Colonic mucosa (tissue), 4 donors: ENCODE measurements at regions not wholly inside any gene's neighbourhood (a gene's known extent, or its start where the extent isn't known, plus 50 kb on each side); places are given as distances from the start of the nearest gene placed in this dataset.

Experiments
- DNase-seq: peaks from one replicate; pipeline ENCODE4 v3.0.0-alpha.2; 2020
- H3K27ac ChIP-seq: fragments of 200-600 bp; one replicate; pipeline ENCODE4 v1.8.0; 2021
- H3K27me3 ChIP-seq: fragments of 200-600 bp; one replicate; pipeline ENCODE4 v1.8.0; 2021
- H3K36me3 ChIP-seq: fragments of 200-600 bp; one replicate; pipeline ENCODE4 v1.8.0; 2021
- H3K4me1 ChIP-seq: fragments of 200-600 bp; one replicate; pipeline ENCODE4 v1.8.0; 2021; ENCODE audit warnings: mild to moderate bottlenecking
- H3K4me3 ChIP-seq: fragments of 200-600 bp; one replicate; pipeline ENCODE4 v1.8.0; 2021
- H3K9ac ChIP-seq, 2 donors: one replicate each; pipeline ENCODE4 v1.7.0; 2013; ENCODE audit warnings: control low read depth in 2 of 2, low read depth in 2 of 2, low read length in 2 of 2
- H3K9me3 ChIP-seq: fragments of 200-600 bp; one replicate; pipeline ENCODE4 v1.8.0; 2021
- intact Hi-C: fragments of 100-400 bp; cut with DNase I; formaldehyde crosslinking; loops from one replicate; pipeline ENCODE4 v1.14.1; 2022
- TF ChIP-seq, protein P1 (sequence below): fragments of 200-600 bp; IDR thresholded peaks from one replicate; pipeline ENCODE4 v1.8.0; 2022; ENCODE audit warnings: antibody characterized with exemption, mild to moderate bottlenecking
- donor health status: healthy.
- donor health status: DM: no; HTN: no; CAD: no.
- donor health status: DM: no; HTN: no; CAD: no.

DNA sequence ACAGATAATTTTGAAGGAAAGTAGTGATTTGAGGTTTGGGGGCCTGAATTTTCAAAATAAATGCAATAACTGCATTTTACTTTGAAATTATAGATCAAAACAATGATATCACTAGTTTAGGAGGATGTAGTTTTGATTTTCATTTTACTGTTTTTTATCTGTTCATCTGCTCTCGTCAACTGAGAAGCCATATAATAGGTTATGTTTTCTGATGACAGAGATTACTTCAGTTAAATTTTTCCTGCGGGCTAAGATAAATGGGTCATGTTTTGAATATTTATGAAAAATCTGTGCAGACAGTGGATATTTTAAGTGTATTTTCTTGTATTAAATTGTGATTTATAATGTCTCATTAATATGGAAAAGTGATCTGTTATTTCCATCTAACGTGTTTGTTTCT is 573.4 kb downstream of the CPS1 start:
- TF ChIP-seq, protein P1, sequence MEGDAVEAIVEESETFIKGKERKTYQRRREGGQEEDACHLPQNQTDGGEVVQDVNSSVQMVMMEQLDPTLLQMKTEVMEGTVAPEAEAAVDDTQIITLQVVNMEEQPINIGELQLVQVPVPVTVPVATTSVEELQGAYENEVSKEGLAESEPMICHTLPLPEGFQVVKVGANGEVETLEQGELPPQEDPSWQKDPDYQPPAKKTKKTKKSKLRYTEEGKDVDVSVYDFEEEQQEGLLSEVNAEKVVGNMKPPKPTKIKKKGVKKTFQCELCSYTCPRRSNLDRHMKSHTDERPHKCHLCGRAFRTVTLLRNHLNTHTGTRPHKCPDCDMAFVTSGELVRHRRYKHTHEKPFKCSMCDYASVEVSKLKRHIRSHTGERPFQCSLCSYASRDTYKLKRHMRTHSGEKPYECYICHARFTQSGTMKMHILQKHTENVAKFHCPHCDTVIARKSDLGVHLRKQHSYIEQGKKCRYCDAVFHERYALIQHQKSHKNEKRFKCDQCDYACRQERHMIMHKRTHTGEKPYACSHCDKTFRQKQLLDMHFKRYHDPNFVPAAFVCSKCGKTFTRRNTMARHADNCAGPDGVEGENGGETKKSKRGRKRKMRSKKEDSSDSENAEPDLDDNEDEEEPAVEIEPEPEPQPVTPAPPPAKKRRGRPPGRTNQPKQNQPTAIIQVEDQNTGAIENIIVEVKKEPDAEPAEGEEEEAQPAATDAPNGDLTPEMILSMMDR, result no peak
- no peaks in the 10 kb centered on the region for H3K27me3 ChIP-seq
- intact Hi-C loops, result no loop called here

DNA sequence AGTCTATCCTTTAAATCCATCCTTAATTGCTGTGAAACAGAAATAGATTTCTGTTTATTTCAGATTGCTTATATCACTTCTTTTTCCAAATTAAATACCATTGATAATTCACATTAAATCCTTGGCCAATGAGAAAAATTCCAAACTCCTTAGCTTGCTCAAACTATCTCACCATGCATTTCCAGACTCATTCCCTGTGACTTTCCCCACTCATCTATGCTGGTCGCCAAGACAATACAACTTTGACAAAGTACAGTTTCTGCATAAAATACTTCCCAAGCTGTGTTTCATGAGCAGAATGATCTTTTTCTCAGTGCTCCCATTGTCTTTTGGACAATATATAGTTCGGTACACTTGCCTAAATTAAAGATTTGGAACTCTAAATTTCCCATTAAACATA is 575.6 kb downstream of the CPS1 start:
- DNase-seq, result no peak
- no peaks in the 10 kb centered on the region for H3K4me1 ChIP-seq
- H3K4me3 ChIP-seq, result no peak overlapping the region
- H3K9ac ChIP-seq, result no peak overlapping the region
- H3K27ac ChIP-seq, result no peak overlapping the region
- no peaks in the 10 kb centered on the region for H3K36me3 ChIP-seq
- intact Hi-C loops, result no loop called here
- no peaks in the 10 kb centered on the region for H3K9me3 ChIP-seq
- H3K27me3 ChIP-seq, result no peaks in the 10 kb centered on the region
- TF ChIP-seq, protein P1, result no peak

More for the DNA sequence above, 573.4 kb downstream of the CPS1 start:
- Histone ChIP-seq H3K4me3 (no peak overlapping the region), H3K4me1 (no peaks in the 10 kb centered on the region), H3K9ac (no peak overlapping the region), H3K9me3 (no peaks in the 10 kb centered on the region), H3K27ac (no peak overlapping the region), H3K36me3 (no peaks in the 10 kb centered on the region)
- DNase-seq, result no peak

DNA sequence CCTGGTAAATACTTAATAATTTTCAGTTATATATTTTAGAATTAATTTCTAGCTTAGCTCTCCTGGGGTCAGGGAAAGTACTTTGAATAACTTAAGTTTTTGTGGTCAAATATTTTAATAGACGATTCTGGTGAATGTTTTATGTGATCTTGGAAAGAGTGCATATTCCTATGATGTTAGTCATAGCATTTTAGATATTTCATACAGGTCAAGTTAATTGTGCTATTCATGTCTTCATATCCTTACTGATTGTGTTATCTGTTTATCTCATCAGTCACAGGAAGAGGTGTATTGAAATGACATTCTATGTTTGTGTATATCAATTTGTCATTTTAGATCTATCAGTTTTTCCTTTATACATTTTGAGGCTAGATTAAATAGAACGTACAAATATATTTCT is 576.2 kb downstream of the CPS1 start:
- intact Hi-C loops, result no loop called here
- H3K4me1 ChIP-seq, result no peaks in the 10 kb centered on the region
- H3K27ac ChIP-seq, result no peak overlapping the region
- H3K4me3 ChIP-seq, result no peak overlapping the region
- H3K9me3 ChIP-seq, result no peaks in the 10 kb centered on the region
- no peaks in the 10 kb centered on the region for H3K27me3 ChIP-seq
- DNase-seq, result no peak
- no peak overlapping the region for H3K9ac ChIP-seq
- TF ChIP-seq, protein P1, result no peak
- no peaks in the 10 kb centered on the region for H3K36me3 ChIP-seq

DNA sequence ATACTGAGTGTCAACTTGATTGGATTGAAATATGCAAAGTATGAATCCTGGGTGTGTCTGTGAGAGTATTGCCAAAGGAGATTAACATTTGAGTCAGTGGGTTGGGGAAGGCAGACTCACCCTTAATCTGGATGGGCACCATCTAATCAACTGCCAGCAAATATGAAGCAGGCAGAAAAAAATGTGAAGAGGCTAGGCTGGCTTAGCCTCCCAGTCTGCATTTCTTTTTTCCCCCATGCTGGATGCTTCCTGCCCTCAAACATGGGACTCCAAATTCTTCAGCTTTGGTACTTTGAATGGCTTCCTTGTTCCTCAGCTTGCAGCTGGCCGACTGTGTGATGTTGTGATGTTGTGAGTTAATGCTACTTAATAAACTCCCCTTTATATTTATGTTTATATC is 577.4 kb downstream of the CPS1 start:
- no peaks in the 10 kb centered on the region for H3K27me3 ChIP-seq
- intact Hi-C loops, result no loop called here
- H3K4me3 ChIP-seq, result no peak overlapping the region
- TF ChIP-seq, protein P1, result no peak
- no peak for DNase-seq
- no peak overlapping the region for H3K9ac ChIP-seq
- no peaks in the 10 kb centered on the region for H3K9me3 ChIP-seq
- no peaks in the 10 kb centered on the region for H3K4me1 ChIP-seq
- no peaks in the 10 kb centered on the region for H3K36me3 ChIP-seq
- no peak overlapping the region for H3K27ac ChIP-seq

DNA sequence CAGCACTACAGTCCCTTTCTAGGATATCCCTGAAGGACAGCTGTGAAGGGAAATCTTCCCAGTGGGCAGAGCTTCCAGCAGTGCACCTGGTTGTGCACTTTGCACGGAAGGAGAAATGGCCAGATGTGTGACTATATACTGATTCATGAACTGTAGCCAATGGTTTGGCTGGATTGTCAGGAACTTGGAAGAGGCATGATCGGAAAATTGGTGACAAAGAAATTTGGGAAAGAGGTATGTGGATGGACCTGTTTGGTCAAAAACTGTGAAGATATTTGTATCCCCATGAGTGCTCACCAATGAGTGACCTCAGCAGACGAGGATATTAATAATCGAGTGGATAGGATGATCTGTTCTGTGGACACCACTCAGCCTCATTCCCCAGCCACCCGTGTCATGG is 582.2 kb downstream of the CPS1 start:
- no peaks in the 10 kb centered on the region for H3K36me3 ChIP-seq
- H3K27ac ChIP-seq, result no peak overlapping the region
- TF ChIP-seq, protein P1, result no peak
- H3K4me3 ChIP-seq, result no peak overlapping the region
- no peak overlapping the region for H3K9ac ChIP-seq
- DNase-seq, result no peak
- H3K27me3 ChIP-seq, result no peaks in the 10 kb centered on the region
- intact Hi-C loops, result no loop called here
- H3K9me3 ChIP-seq, result no peaks in the 10 kb centered on the region
- no peaks in the 10 kb centered on the region for H3K4me1 ChIP-seq

DNA sequence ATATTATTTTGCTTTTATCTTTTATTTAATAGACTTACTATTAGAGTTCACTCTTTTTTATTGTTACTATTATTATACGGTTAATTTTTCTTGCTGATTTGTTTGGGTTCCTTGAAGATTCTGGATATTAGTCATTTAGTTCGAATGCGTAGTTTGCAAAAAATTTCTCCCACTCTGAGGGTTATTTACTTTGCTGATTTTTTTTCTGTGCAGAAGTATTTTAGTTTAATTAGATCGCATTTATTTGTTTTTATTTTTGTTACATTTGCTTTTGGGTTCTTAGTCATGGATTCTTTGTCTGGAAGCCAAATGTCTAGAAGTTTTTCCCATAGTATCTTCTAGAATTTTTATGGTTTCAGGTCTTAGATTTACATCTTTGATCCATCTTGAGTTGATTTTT is 585.2 kb downstream of the CPS1 start:
- H3K4me3 ChIP-seq, result no peak overlapping the region
- DNase-seq, result no peak
- TF ChIP-seq, protein P1, result no peak
- no peaks in the 10 kb centered on the region for H3K27me3 ChIP-seq
- H3K27ac ChIP-seq, result no peak overlapping the region
- intact Hi-C loops, result no loop called here
- H3K36me3 ChIP-seq, result no peaks in the 10 kb centered on the region
- no peak overlapping the region for H3K9ac ChIP-seq
- H3K9me3 ChIP-seq, result no peaks in the 10 kb centered on the region
- no peaks in the 10 kb centered on the region for H3K4me1 ChIP-seq
